Endodermal cell (in vitro differentiated cells): ENCODE measurements at regions not wholly inside any gene's neighbourhood (a gene's known extent, or its start where the extent isn't known, plus 50 kb on each side); places are given as distances from the start of the nearest gene placed in this dataset.

Experiments used
- DNase-seq: peaks from one replicate; pipeline ENCODE4 v3.0.0-alpha.2; 2017
- H3K27ac ChIP-seq: 2 replicates; pipeline ENCODE4 v1.5.1; 2013; ENCODE audit warnings: mild to moderate bottlenecking, low read depth, low read length, moderate library complexity
- H3K27me3 ChIP-seq: 2 replicates; pipeline ENCODE4 v1.6.1; 2013; ENCODE audit warnings: mild to moderate bottlenecking, low read length, moderate library complexity; ENCODE audit not compliant: insufficient read depth, control insufficient read depth, poor library complexity, severe bottlenecking
- H3K36me3 ChIP-seq: 2 replicates; pipeline ENCODE4 v1.7.0; 2013; ENCODE audit warnings: mild to moderate bottlenecking, low read length, moderate library complexity; ENCODE audit not compliant: control insufficient read depth, insufficient read depth
- H3K4me1 ChIP-seq: one replicate; pipeline ENCODE4 v1.7.0; 2013; ENCODE audit warnings: low read length; ENCODE audit not compliant: control insufficient read depth, insufficient read depth
- H3K4me3 ChIP-seq: 2 replicates; pipeline ENCODE4 v1.5.1; 2013; ENCODE audit warnings: mild to moderate bottlenecking, low read length, moderate library complexity
- H3K9ac ChIP-seq: 2 replicates; pipeline ENCODE4 v1.6.1; 2013; ENCODE audit warnings: mild to moderate bottlenecking, low read length, moderate library complexity; ENCODE audit not compliant: poor library complexity, severe bottlenecking; ENCODE audit errors: extremely low read depth
- H3K9me3 ChIP-seq: 2 replicates; pipeline ENCODE4 v1.6.1; 2013; ENCODE audit warnings: mild to moderate bottlenecking, low read length, moderate library complexity; ENCODE audit not compliant: control insufficient read depth
- H3K27ac Mint-ChIP-seq: 2 replicates; pipeline ENCODE4 v1.8.0; 2020; ENCODE audit warnings: mixed read lengths
- H3K27me3 Mint-ChIP-seq: 2 replicates; pipeline ENCODE4 v1.8.0; 2021; ENCODE audit warnings: mild to moderate bottlenecking, mixed read lengths; ENCODE audit not compliant: insufficient read depth
- H3K36me3 Mint-ChIP-seq: 2 replicates; pipeline ENCODE4 v1.8.0; 2020; ENCODE audit warnings: low read depth, mixed read lengths
- H3K4me1 Mint-ChIP-seq: 2 replicates; pipeline ENCODE4 v1.8.0; 2020; ENCODE audit warnings: mixed read lengths
- H3K4me3 Mint-ChIP-seq: 2 replicates; pipeline ENCODE4 v1.8.0; 2020; ENCODE audit warnings: mild to moderate bottlenecking, moderate library complexity, mixed read lengths
- H3K9me3 Mint-ChIP-seq: 2 replicates; pipeline ENCODE4 v1.8.0; 2020; ENCODE audit warnings: mild to moderate bottlenecking, mixed read lengths
- CTCF ChIP-seq: fragments of 200-600 bp; sonication (generic); conservative IDR thresholded peaks from 2 replicates; pipeline ENCODE4 v1.5.0; 2021; ENCODE audit warnings: antibody characterized with exemption, mild to moderate bottlenecking
- WGBS, 2 experiments: methylation state at CpG; one replicate each; pipeline versions ENCODE4 v1.1.5 to v1.1.7; 2013; ENCODE audit warnings: missing lambda C conversion rate in 2 of 2, mixed read lengths in 1 of 2; ENCODE audit not compliant: insufficient coverage in 1 of 2, insufficient read length in 1 of 2; 5-methylcytosine and 5-hydroxymethylcytosine counted together

GRCh38 chr15:94909510-94909909, 678.1 kb downstream of the MCTP2 start:
- 81 to 100% methylated on average over 1 of the region's 1 CpG for WGBS, 2 experiments
- Histone ChIP-seq H3K27ac (no peak overlapping the region), H3K27me3 (no peaks in the 10 kb centered on the region), H3K4me3 (no peak overlapping the region), H3K9ac (no peak overlapping the region), H3K36me3 (no peaks in the 10 kb centered on the region), H3K9me3 (peaks cover 6% of the 10 kb centered on the region), H3K4me1 (no peaks in the 10 kb centered on the region)
- peaks cover 15% of the 10 kb centered on the region for H3K9me3 Mint-ChIP-seq
- H3K4me1 Mint-ChIP-seq: peaks cover 2% of the 10 kb centered on the region
- no peaks in the 10 kb centered on the region for H3K27me3 Mint-ChIP-seq
- no peak overlapping the region for H3K4me3 Mint-ChIP-seq
- no peak overlapping the region for H3K27ac Mint-ChIP-seq
- no peak for TF ChIP-seq CTCF
- no peak for DNase-seq
- no peaks in the 10 kb centered on the region for H3K36me3 Mint-ChIP-seq

DNA sequence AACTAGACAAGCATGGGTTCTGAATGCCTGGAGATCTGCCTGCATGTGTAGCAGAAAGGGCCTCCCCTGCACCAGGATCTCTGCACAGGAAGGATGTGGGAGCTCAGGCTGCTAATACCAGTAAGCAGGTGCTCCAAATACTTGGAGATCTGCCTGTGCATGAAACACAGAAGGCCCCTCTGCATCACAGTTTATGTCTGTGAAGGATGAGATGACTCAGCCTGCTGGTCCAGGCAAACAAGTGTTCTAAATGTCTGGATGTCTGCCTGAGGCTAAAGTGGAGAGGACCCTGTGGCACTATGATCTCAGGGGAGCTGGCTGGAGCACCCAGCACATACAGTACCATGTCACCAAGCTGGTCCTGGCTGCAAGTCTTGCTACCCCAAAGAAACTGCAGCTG, 678.8 kb downstream of the MCTP2 start:
- H3K27me3 Mint-ChIP-seq: no peaks in the 10 kb centered on the region
- DNase-seq: no peak
- Histone ChIP-seq H3K9me3 (peaks cover 6% of the 10 kb centered on the region), H3K4me1 (no peaks in the 10 kb centered on the region), H3K27me3 (no peaks in the 10 kb centered on the region), H3K36me3 (no peaks in the 10 kb centered on the region), H3K4me3 (no peak overlapping the region), H3K9ac (no peak overlapping the region), H3K27ac (no peak overlapping the region)
- H3K27ac Mint-ChIP-seq: no peak overlapping the region
- no peak for TF ChIP-seq CTCF
- H3K36me3 Mint-ChIP-seq: no peaks in the 10 kb centered on the region
- H3K4me1 Mint-ChIP-seq: peaks cover 2% of the 10 kb centered on the region
- no peak overlapping the region for H3K4me3 Mint-ChIP-seq
- H3K9me3 Mint-ChIP-seq: peaks cover 15% of the 10 kb centered on the region

- 74 to 83% methylated on average over 3 of the region's 3 CpGs for WGBS, 2 experiments
- no peak overlapping the region for H3K27ac ChIP-seq
- H3K36me3 Mint-ChIP-seq: no peaks in the 10 kb centered on the region
- H3K36me3 ChIP-seq: no peaks in the 10 kb centered on the region
- H3K27me3 Mint-ChIP-seq: no peaks in the 10 kb centered on the region
- H3K4me1 Mint-ChIP-seq: peaks cover 2% of the 10 kb centered on the region
- no peak overlapping the region for H3K4me3 ChIP-seq
- no peak overlapping the region for H3K4me3 Mint-ChIP-seq
- H3K4me1 ChIP-seq: no peaks in the 10 kb centered on the region
- no peak overlapping the region for H3K27ac Mint-ChIP-seq
- TF ChIP-seq CTCF: no peak
- no peaks in the 10 kb centered on the region for H3K27me3 ChIP-seq
- no peaks in the 10 kb centered on the region for H3K9me3 ChIP-seq
- no peak for DNase-seq
- no peak overlapping the region for H3K9ac ChIP-seq
- peaks cover 9% of the 10 kb centered on the region for H3K9me3 Mint-ChIP-seq
Observed at GRCh38 chr15:94912760-94913159, 681.4 kb downstream of the MCTP2 start.
